Inflammatory macrophage (primary cell): ENCODE measurements at regions not wholly inside any gene's neighbourhood (a gene's known extent, or its start where the extent isn't known, plus 50 kb on each side); places are given as distances from the start of the nearest gene placed in this dataset.

Experiments used
- DNase-seq, 2 donors: peaks; one replicate each; pipeline ENCODE4 v3.0.0-alpha.2; 2020 to 2022

DNA sequence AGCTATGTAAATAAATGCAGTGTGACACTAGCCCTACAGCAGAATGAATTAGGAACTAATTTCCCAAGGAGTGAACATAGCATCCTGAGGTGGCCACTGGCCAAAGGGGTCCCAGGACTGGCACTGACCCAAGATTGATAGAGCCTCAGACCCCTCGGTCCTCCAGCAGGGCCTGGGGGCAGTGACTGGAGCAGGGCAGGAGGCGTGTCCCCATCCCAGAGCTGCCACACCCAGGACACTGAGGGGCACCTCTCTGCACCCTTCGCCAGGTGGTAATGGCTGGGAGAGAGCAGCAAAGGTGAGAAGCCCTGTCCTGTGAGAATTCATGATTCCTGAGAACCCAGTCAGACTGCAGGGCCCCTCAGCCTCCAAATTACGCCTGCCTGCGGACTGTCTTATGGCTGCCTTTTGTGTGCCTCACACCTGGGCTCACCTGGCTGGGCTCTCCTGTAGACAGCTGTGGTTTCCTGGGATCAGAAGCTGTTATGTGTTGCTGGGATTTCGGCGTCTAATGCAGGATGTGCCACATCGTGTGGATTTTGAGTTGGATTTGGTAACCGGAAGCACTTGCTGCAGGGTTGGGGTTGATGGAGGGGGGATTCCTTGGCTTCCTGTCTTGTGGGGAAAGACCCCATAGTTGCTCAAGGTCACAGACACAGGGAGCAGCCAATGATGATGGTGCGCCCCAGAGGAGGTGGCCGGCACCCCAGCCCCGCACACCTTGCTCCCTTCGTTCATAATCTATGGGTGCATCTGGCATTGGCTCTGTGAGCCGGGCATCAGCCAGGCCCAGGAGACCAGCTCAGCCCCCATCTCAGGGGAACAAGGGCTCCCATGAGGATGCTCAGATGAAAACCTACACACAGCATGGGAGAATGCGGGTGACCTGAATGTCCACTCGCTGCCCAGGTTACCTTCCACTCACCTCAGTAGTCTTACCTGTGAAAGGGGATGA is 582.9 kb downstream of the BRD1 start:
- DNase-seq = no peak

DNA sequence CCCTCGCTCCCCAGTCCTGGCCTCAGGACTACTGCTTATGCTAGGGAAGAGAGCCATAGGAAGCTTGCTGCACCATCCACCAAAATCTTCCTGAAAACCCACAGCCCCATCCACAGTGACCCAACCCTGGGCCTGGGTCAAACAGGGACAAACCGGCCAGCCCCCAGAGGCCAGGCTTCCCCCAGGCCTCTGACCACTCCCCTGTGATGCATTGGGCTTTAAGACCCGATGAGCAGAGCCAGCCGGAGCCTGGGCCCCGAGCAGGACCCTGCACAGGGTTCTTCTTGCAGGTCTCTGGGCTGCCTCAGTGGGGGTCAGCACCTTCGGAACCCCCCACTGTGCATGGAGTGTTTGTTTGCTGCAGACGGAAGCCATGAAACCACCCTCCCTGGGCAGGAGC is 583.7 kb downstream of the BRD1 start:
- no peak for DNase-seq

DNA sequence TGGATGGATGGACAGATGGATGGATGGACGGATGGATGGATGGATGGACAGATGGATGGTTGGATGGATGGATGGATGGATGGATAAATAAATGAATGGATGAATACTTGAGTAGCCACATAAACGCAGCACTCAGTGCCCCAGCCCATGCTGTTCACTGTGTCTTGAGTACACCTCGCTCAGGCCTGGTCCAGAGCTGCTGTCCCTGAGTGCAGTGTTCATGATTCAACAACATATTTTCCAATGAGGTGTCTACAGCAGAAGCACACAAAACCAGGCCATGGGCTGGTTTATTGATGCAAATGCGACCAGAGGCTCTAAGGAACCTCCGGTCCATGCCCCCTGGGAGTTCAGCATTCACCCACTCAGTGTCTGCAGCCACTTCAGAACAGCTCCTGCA is 584.3 kb downstream of the BRD1 start:
- DNase-seq = no peak

- DNase-seq = no peak
Measured at GRCh38 chr22:49242480-49242879, 585.2 kb downstream of the BRD1 start.

- no peak for DNase-seq
Measured at GRCh38 chr22:49241174-49241851, 586.4 kb downstream of the BRD1 start.

GRCh38 chr22:49240472-49240871 is 587.2 kb downstream of the BRD1 start:
- DNase-seq = no peak

- no peak for DNase-seq
Measured at GRCh38 chr22:49240016-49240380, 587.7 kb downstream of the BRD1 start.

DNA sequence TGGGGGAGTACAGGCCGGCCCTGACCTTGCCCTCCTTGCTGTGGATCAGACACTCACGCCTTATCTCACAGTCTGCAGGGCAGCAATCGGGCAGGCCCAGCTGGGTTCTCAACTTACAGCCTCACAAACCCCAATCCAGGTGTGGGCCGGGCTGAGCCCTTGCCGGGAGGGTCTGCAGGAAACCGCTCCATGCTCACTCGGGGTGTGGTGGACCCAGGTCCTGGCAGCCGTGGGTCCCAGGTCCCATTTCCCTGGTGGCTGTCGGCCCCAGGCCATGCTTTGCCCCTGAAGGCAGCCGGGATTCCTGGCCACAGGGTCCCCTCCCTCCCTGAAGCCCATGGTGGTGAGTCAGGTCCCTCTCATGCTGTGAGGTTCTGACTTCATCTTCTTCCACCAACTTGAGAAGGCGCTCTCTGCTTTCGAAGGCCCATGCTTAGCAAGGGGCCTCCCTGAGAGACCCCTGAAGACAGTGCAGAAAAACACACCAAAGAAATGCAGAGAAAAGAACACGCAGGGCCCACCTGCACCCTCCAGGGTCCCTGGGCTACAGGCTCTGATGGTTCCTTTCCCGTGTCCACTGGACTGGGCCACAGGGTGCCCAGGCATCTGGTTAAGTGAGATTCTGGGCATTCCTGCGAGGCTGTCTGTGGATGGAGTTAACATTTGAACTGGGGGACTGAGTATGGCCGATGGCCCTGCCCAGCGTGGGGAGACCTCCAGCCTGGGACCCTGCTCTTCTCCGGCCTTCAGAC is 588.2 kb downstream of the BRD1 start:
- no peak for DNase-seq

GRCh38 chr22:49238181-49239141 is 589.2 kb downstream of the BRD1 start:
- DNase-seq = no peak

DNA sequence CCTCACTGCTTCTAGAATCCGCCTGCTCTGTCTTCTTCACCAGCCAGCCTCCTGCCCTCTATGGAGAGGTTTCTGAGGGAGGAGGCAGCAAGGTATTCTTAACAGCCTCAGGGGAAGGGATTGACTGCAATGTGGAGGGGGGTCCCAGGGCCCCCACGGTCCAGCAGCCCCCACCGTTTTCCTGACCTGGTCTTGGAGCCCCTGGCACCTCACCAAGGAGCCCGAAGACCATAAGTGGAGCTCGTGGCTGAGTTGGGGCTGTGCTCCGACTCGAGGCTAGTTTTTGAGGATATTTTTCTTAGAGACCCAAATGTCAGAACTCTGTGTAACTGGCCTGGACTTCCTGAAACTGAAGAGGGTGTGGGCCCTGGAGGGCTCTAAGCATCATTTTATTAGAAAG is 590.0 kb downstream of the BRD1 start:
- no peak for DNase-seq

DNA sequence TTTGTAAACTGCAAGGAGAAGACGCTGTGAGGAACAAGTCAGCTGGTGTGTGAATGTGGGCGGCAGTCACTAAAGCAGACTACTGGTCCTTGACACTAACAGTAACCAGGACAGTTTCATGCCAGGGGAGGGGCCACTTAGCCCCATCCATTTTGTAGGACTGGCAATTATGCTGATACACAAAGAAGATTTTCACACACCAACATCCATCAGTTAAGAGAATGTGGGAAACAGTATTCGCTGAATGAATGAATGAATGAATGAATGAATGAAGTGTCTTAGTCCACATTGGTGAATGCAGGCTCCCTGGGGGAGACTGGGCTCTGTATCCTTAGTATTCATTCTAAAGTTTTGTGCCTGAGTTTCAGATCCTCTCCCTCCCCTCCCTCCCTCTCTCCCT is 590.4 kb downstream of the BRD1 start:
- no peak for DNase-seq

DNA sequence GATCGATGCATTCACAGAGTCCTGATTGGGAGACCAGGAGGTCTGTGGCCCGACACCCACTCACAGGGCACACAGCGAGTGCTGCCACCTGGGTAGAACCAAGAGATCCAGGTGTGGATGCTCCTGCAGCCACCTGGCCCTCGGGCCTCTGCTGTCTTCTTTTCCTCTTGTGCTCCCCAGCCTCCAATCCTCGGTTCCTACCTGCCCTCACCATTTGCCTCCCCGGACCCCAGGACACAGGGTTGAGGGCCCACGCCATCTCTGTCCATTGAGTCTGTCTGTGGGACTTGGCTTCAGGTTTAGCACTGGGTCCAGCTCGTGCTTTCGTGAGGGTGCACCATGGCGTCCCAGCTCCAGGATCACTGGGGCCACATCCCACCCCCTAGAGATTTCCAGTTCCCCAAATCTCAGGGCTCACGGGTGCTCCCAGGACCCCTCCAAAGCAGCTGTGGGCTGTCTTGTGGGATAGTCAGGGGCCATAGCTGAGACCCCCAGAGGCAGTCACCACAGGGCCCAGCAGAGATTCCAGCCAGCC is 591.1 kb downstream of the BRD1 start:
- DNase-seq = no peak

- DNase-seq = no peak
Measured at GRCh38 chr22:49235463-49236300, 592.0 kb downstream of the BRD1 start.

DNA sequence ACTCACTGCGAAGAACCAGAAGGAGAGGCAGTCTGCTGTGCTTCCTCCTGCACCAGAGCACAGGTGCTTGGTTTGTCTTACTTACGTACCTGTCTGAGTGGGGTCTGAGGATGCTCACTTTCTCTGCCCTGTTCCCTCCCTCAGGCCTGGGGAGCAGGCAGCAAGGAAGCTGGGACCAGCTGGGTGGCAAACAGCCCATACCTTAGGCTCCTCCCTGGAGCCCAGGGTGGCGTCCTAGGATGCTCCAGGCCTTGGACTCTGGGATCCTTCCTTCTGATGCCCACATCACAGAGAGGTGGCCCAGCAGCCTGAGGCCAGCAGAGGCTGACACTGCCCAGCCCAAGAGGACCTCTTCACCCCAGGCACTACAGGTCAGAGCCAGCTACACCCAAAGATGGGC is 593.2 kb downstream of the BRD1 start:
- no peak for DNase-seq

DNA sequence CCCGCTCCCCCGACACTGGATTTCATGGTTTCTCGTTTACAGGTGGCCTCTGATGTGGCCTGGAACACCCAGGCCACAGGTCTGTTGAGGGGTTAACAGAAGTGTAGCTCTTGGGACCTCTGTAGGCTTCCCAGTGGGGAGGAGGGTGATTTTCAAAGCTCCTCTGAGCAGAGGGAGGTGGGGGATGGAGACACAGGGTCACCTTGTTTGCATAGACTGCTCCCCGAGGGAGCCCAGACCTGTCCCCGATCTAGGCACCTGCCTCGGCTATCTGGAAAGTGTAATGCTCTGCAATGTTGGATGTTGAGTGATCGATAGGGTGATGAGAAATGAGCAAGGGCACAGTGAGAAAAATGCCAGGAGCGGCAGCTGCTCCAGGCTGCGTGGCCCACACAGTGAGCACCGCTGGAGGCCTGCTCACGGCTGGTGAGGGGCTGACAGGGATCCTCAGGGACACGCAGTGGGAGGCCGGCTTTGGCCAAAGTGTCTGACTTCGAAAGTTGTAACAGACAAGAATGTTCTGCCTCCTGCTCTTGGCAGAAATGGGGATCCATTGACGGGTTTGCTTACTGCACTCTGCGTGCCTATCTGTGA is 594.1 kb downstream of the BRD1 start:
- no peak for DNase-seq

GRCh38 chr22:49232319-49233067 is 595.2 kb downstream of the BRD1 start:
- no peak for DNase-seq

DNA sequence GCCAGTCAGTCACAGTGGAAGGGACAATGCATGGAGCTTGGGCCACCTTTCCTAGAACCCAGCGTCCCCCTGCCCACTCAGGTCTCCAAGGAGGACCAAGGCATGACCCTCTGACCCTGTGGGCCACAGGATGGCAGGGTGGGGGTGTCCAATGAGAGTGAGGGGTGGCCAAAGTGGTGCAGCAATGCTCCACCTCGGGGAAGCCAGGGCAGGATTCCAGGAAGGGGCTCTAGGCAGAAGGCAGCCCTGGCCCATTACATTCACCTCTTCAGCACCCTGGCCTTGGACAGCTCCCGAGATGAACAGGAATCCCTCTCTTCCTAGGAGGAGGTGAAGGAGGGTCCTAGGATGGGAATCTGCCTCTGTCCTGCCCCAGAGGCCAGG is 597.5 kb downstream of the BRD1 start:
- DNase-seq = no peak

DNA sequence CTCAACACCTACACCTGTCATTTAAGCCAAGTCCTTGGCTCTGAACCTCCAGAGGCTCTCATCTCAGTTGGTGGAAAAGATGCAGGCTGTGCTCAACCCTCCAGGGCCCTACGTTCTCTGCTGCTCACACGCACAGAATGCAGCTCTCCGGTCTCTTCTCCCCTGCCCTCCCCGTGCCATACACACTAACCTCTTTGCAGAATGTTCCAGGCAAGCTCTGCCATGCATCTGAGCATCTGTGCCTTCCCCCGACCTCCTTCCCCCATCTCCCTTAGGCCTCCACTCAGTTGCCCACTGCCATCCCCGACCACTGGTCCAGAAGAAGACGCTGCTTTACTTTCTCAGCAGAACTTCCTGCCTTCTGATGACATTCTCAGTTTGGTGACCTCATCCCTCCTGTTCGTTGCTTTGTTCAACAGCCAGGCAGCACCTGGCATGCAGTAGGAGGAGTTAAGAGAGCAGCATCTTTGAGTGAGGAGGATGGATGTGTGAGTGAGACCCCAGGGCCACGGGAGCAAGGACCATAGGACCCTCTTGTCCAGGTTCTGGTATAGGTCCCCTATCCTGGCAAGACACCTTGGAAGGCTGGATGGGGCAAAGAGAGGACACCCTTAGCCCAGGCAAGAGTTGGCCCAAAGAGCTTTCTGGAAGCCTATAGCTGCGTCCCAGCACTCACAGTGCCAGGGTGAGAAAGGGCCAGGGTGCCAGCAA is 598.0 kb downstream of the BRD1 start:
- no peak for DNase-seq

- DNase-seq = no peak
Measured at GRCh38 chr22:49228431-49229037, 599.1 kb downstream of the BRD1 start.
